BE2C (cell line): ENCODE measurements at regions not wholly inside any gene's neighbourhood (a gene's known extent, or its start where the extent isn't known, plus 50 kb on each side); places are given as distances from the start of the nearest gene placed in this dataset.

Experiments
- DNase-seq: peaks from one replicate; pipeline ENCODE4 v3.0.0-alpha.2; 2020
- H3K27me3 ChIP-seq: fragments of 250-450 bp; sonication (Bioruptor Pico); 2 replicates; pipeline ENCODE4 v1.5.1; 2020; ENCODE audit warnings: mild to moderate bottlenecking
- H3K36me3 ChIP-seq: fragments of 250-450 bp; sonication (Bioruptor Pico); 2 replicates; pipeline ENCODE4 v1.5.1; 2020; ENCODE audit warnings: mild to moderate bottlenecking
- H3K4me1 ChIP-seq: fragments of 250-450 bp; sonication (Bioruptor Pico); 2 replicates; pipeline ENCODE4 v1.5.1; 2020
- H3K4me3 ChIP-seq: 2 replicates; pipeline ENCODE4 v1.5.1; 2011; ENCODE audit warnings: low read depth, low read length
- H3K9me3 ChIP-seq: fragments of 250-450 bp; sonication (Bioruptor Pico); 2 replicates; pipeline ENCODE4 v1.5.1; 2020
- CTCF ChIP-seq: IDR thresholded peaks from 2 replicates; pipeline ENCODE4 v1.5.1; 2012; ENCODE audit warnings: mild to moderate bottlenecking, low read depth, low read length

- H3K9me3 ChIP-seq = no peaks in the 10 kb centered on the region
- H3K4me3 ChIP-seq = no peak overlapping the region
- no peaks in the 10 kb centered on the region for H3K27me3 ChIP-seq
- no peak for DNase-seq
- no peaks in the 10 kb centered on the region for H3K36me3 ChIP-seq
- TF ChIP-seq CTCF = no peak
- H3K4me1 ChIP-seq = no peaks in the 10 kb centered on the region; the same call in 1 of the 2 replicates
Measured at GRCh38 chr5:111931655-111932054, 174.7 kb upstream of the NREP start.

- no peak for TF ChIP-seq CTCF
- Histone ChIP-seq H3K27me3 (no peaks in the 10 kb centered on the region), H3K4me3 (no peak overlapping the region), H3K9me3 (no peaks in the 10 kb centered on the region), H3K4me1 (no peaks in the 10 kb centered on the region; the same call in 1 of the 2 replicates), H3K36me3 (no peaks in the 10 kb centered on the region)
- no peak for DNase-seq
Measured at GRCh38 chr5:111930905-111931461, 174.0 kb upstream of the NREP start.

- Histone ChIP-seq H3K4me1 (no peaks in the 10 kb centered on the region; the same call in 1 of the 2 replicates), H3K27me3 (no peaks in the 10 kb centered on the region), H3K36me3 (no peaks in the 10 kb centered on the region), H3K4me3 (no peak overlapping the region), H3K9me3 (no peaks in the 10 kb centered on the region)
- DNase-seq = no peak
- TF ChIP-seq CTCF = no peak
Measured at GRCh38 chr5:111930449-111930848, 173.5 kb upstream of the NREP start.

- H3K9me3 ChIP-seq = no peaks in the 10 kb centered on the region
- no peaks in the 10 kb centered on the region for H3K27me3 ChIP-seq
- TF ChIP-seq CTCF = no peak
- no peaks in the 10 kb centered on the region for H3K36me3 ChIP-seq
- H3K4me1 ChIP-seq = no peaks in the 10 kb centered on the region; the same call in 1 of the 2 replicates
- no peak for DNase-seq
- H3K4me3 ChIP-seq = no peak overlapping the region
Measured at GRCh38 chr5:111929867-111930266, 172.9 kb upstream of the NREP start.

- no peak for TF ChIP-seq CTCF
- H3K4me1 ChIP-seq = no peaks in the 10 kb centered on the region; the same call in 1 of the 2 replicates
Measured at GRCh38 chr5:111929261-111929660, 172.3 kb upstream of the NREP start.

GRCh38 chr5:111928511-111928910 is 171.5 kb upstream of the NREP start:
- Histone ChIP-seq H3K9me3 (no peaks in the 10 kb centered on the region), H3K27me3 (no peaks in the 10 kb centered on the region), H3K4me1 (no peaks in the 10 kb centered on the region; the same call in 1 of the 2 replicates), H3K4me3 (no peak overlapping the region), H3K36me3 (no peaks in the 10 kb centered on the region)
- no peak for TF ChIP-seq CTCF
- DNase-seq = no peak

More at GRCh38 chr5:111929261-111929660, 172.3 kb upstream of the NREP start:
- Histone ChIP-seq H3K27me3 (no peaks in the 10 kb centered on the region), H3K4me3 (no peak overlapping the region), H3K9me3 (no peaks in the 10 kb centered on the region), H3K36me3 (no peaks in the 10 kb centered on the region)
- no peak for DNase-seq
